HG02763 (cell line): ENCODE measurements at regions not wholly inside any gene's neighbourhood (a gene's known extent, or its start where the extent isn't known, plus 50 kb on each side); places are given as distances from the start of the nearest gene placed in this dataset.
A peak's percentile ranks its signal among the peaks of the same experiment; 100 is the strongest.
"Not testable (repeated sequence)": the region's sequence is repeated elsewhere in the genome, so short reads cannot be mapped to it uniquely, and the experiment has no call there.

Source experiments
- ATAC-seq: cut with Tn5 transposase; IDR thresholded peaks from one replicate; pipeline ENCODE4 v1.9.1; 2021; ENCODE audit warnings: mild to moderate bottlenecking, moderate library complexity; ENCODE audit not compliant: unreplicated experiment

- no peak for ATAC-seq
Measured at GRCh38 chr4:77220828-77221613, 64.0 kb downstream of the CCNG2 start.

DNA sequence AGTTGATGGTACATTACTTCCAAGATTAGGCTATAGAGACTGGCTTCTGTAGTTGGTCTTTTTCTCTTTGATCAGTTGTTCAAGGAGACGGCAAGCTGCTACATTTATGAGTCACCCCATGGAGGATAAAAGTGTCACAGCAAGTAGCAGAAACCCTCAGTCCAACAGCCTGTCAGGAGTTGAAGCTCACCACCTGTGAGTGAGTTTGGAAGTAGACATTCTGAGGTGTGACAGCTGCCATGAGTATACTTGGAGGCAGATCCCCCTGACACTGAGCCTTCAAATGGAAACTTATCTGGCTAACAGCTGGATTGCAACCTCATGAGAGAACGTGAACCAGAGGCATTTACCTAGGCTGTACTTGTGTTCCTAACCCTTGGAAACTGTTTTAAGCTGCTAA, 68.0 kb downstream of the CCNG2 start:
- ATAC-seq = no peak

- no peak for ATAC-seq
Measured at GRCh38 chr4:77226939-77227705, 70.1 kb downstream of the CCNG2 start.

- no peak for ATAC-seq
Measured at GRCh38 chr4:77229433-77229832, 72.4 kb downstream of the CCNG2 start.

GRCh38 chr4:77232653-77233052, 75.6 kb downstream of the CCNG2 start:
- no peak for ATAC-seq

- ATAC-seq = peak; percentile 74
Measured at GRCh38 chr4:77235289-77235854, 78.4 kb downstream of the CCNG2 start.

GRCh38 chr4:77236806-77237205, 79.8 kb downstream of the CCNG2 start:
- no peak for ATAC-seq

DNA sequence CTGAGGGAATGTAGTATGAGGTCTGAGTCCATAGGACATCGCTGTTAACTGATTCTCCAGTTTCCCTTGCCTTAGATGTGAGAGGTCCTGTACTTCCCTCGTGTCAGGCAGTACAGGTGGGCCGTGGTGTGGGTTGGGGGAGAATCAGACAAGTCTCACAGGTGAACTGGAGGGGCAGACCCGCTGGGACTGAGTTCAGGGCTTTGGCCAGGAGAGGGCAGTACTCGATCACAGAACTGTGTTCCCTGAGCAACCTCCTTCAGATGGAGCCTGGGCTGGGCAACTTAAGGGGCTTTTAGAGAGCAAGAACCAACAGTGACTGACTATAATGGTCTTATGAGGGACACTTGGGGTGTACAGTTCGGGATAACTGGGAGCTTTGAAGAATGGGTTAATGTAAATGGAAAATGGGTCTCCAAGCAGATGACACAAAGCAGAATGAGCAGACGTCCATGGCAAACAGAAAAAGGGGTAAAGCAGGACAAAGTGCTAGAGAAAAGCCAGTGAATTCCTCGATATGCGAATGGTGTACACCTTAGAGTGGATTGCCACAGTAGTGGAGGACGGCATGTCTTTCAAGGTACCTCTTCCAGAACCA, 83.6 kb downstream of the CCNG2 start:
- peak; percentile 77 for ATAC-seq

DNA sequence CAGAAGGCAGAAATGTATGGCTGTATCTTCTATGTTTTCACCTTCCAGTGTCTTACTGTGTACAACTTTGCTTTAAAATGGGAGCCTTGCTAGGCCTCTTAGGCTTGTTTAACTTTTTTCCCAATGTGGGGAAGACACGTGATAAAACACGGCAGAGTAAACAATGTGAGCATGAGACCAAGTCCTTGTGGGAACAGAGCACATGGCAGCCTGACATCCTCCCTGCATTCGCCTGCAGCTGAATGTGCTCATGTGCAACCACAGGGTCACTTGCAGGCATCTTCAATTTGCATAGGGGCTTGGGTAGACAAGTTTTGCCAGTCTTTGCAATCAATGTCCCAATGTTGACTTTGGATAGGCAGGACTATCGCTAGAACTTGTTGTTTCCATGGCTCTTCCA, 91.8 kb downstream of the CCNG2 start:
- ATAC-seq = no peak

GRCh38 chr4:77251751-77252150, 94.7 kb downstream of the CCNG2 start:
- no peak for ATAC-seq

DNA sequence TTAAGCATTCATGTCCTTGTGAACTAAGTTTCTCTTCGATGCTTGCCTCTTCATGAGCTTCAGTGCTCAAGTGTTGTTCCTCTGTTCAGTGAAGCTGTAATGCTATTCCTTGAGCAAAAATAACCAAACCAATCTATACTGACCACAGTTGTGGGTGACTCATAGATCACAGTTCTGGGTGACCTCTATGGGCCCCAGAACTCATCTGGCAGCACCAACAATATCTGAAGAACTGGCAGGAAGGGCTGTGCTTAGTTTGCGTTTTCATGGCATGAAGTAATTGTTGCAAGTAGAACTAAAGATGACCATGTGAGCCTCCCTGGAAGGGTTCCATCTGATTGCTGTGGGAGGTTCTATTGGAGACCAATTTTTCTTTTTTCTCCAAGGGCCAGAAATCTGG, 106.2 kb downstream of the CCNG2 start:
- ATAC-seq = no peak

DNA sequence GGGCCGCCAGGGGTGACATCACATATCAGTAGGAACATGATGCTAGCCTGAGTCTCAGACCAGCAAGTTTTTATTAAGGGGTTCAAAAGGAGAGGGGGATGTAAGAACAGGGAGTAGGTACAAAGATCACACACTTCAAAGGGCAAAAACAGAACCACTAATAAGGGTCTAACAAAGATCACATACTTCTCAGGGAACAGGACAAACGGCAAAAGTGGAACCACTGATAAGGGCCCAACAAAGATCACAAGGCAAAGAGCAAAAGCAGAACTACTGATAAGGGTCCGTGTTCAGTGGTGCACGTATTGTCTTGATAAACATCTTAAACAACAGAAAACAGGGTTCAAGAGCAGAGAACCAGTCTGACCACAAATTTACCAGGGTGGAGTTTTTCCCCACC, 107.0 kb downstream of the CCNG2 start:
- not testable (repeated sequence) for ATAC-seq

- ATAC-seq = no peak
Measured at GRCh38 chr4:77264826-77265225, 107.8 kb downstream of the CCNG2 start.

DNA sequence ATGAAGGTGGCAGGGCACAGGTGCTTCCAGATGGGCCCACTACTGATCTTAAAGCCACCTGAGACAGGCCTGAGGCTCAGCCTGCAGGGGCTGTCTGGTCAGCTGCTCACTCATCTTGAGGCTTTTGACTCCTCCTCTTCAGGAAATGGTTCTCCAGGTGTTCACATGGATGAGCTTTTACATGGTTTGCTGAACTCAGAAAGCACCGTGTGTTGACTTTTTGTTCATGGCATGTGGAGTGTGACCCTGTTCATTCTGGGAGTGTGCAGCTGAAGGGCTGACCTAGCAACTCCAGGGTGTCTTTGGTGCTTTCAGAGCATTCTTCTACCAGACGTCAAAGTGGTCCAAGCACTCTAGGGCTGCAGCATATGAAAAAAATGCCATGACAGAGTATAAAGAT, 111.1 kb downstream of the CCNG2 start:
- ATAC-seq = no peak

DNA sequence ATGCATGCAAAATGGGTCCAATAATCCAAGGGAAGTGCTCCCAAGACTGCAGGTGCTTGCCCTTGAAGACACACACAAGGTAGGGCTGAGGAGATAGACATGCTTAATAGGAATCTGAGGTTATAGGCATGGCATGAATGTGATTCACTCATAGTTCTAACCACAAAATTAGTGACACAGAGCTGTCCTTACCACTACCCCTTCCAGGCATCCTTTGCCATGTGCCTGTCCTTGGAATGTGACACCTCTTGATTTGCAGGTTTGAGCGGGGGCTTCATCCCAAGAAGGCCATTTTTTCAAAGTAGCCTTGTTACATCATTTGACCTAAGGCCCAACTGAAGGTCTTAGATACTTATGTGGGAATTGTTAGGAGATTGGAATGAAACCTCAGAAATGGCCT, 112.5 kb downstream of the CCNG2 start:
- ATAC-seq = no peak

DNA sequence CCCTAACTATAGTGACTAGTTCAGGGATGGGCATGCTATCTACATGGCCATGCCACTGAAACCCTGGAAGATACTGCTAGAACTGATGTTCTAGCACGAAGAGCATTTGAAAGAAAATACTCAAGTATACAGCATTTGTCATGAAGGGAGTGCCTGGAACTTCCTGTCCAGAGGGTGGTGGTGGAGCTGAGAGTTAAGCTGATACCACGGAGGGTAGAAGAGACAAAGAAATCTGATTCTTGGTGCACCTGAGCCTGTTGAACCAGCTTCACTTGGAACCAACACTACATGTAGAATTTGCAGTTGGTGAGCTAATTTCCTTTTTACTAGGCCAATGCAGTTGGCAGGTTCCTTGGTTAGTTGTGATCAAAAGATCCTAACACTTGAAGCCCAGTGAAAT, 116.4 kb downstream of the CCNG2 start:
- no peak for ATAC-seq

DNA sequence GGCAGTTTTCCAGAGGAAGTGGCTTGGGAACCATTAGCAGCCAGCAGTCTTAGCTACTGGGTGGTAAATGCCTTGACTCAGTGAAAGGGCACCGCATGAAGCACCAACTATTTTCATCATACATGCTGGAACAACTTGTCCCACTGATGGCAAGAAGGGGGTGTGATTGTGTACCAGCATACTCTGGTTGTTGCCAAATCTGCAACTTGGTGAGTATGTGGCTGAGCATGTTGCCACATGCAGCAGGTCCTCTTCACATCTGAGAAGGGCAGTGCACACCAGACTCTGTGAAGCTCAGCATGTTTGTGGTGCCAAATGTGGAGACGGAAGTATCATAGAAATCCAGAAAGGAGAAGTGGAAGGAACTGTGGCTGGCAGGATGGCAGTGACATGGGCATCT, 122.1 kb downstream of the CCNG2 start:
- ATAC-seq = not testable (repeated sequence)

GRCh38 chr4:77282305-77282704, 125.3 kb downstream of the CCNG2 start:
- no peak for ATAC-seq

DNA sequence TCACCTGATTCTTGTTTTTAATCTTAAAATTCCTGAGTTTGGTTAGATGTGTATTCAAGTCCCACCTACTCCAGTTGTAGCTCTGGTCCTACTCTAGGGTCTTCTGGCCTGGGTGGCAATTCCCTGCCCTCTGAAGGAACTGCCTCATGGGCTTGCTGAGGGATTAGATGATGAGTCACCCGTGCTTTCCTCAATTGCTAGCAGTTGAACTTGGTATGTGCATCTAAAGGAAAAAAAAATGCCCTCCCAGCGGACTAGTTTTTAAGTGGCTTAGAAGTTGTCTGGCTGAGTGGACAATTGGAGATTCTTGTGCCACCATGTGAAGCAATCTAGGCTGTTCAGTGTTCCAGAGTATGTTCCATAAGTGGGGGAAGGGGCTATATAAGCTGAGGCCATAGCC, 127.0 kb downstream of the CCNG2 start:
- no peak for ATAC-seq

DNA sequence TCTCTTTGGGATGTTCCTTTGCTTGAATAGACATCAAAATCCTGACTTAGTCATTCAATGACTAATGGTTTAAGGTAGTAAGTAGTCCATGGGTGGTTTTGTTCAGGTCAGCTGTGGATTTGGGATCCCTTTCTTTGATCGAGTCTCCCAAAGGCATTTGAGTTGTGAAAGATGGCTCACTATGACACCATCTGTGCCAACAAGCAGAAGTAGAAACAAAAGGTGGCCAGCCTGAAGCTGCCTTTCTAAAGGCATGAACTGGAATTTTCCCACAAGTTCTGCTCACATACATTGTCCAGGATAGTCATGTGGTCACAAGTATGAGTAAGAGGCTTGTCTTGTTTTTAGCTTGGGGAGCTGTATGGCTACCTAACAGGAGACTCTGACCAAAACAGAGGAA, 129.9 kb downstream of the CCNG2 start:
- ATAC-seq = no peak

DNA sequence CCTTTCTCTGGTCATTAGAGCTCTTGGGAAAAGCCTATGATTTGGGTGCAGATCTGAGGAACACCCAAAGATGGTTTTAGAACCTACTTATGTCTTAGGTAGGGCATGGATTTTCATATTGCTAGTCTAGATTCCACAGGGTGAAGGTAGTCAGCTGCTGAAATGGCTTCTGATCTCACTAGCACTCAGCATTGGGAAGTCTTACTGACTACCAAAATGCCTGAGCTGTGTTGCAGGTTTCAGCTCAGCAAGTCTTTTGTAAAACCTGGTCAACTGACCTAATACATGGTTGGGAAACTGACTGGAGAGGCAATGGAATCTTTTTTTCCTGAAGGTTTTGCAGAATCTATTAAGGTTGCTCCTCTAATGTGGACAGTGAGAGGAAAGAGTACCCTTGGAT, 136.4 kb downstream of the CCNG2 start:
- no peak for ATAC-seq

DNA sequence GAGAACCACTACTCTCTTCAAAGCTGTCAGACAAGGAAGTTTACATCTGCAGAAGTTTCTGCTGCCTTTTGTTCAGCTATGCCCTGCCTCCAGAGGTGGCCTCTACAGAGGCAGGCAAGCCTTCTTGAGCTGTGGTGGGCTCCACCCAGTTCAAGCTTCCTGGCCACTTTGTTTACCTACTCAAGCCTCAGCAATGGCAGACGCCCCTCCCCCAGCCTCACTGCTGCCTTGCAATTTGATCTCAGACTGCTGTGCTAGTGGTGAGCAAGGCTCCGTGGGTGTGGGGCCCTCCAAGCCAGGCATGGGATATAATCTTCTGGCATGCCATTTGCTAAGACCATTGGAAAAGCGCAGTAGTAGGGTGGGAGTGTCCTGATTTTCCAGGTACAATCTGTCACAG, 144.0 kb downstream of the CCNG2 start:
- ATAC-seq = not testable (repeated sequence)
